HG03342 (cell line): ENCODE measurements at regions not wholly inside any gene's neighbourhood (a gene's known extent, or its start where the extent isn't known, plus 50 kb on each side); places are given as distances from the start of the nearest gene placed in this dataset.
"Not testable (repeated sequence)": the region's sequence is repeated elsewhere in the genome, so short reads cannot be mapped to it uniquely, and the experiment has no call there.

Source experiments
- ATAC-seq: cut with Tn5 transposase; IDR thresholded peaks from one replicate; pipeline ENCODE4 v1.9.1; 2021; ENCODE audit warnings: mild to moderate bottlenecking, moderate library complexity; ENCODE audit not compliant: unreplicated experiment

- no peak for ATAC-seq
Observed at GRCh38 chr2:90209806-90210205, 1518.3 kb downstream of the RPIA start.

- not testable (repeated sequence) for ATAC-seq
Observed at GRCh38 chr2:90215880-90216279, 1524.4 kb downstream of the RPIA start.

- ATAC-seq = not testable (repeated sequence)
Observed at GRCh38 chr2:90216801-90217200, 1525.3 kb downstream of the RPIA start.

GRCh38 chr2:90218534-90218933 is 1527.1 kb downstream of the RPIA start:
- ATAC-seq = not testable (repeated sequence)

GRCh38 chr2:90220623-90221299 is 1529.3 kb downstream of the RPIA start:
- not testable (repeated sequence) for ATAC-seq

- ATAC-seq = no peak
Observed at GRCh38 chr2:90221300-90221651, 1529.8 kb downstream of the RPIA start.

GRCh38 chr2:90224767-90225166 is 1533.3 kb downstream of the RPIA start:
- not testable (repeated sequence) for ATAC-seq

GRCh38 chr2:90226465-90227072 is 1535.1 kb downstream of the RPIA start:
- not testable (repeated sequence) for ATAC-seq

- not testable (repeated sequence) for ATAC-seq
Observed at GRCh38 chr2:90231199-90231598, 1539.7 kb downstream of the RPIA start.

GRCh38 chr2:90235452-90235851 is 1544.0 kb downstream of the RPIA start:
- ATAC-seq = not testable (repeated sequence)

GRCh38 chr2:90237923-90238361 is 1546.5 kb downstream of the RPIA start:
- not testable (repeated sequence) for ATAC-seq

GRCh38 chr2:90238505-90239230 is 1547.2 kb downstream of the RPIA start:
- not testable (repeated sequence) for ATAC-seq

GRCh38 chr2:90239769-90240168 is 1548.3 kb downstream of the RPIA start:
- ATAC-seq = not testable (repeated sequence)

GRCh38 chr2:90244902-90245765 is 1553.7 kb downstream of the RPIA start:
- ATAC-seq = not testable (repeated sequence)

GRCh38 chr2:90248400-90248799 is 1556.9 kb downstream of the RPIA start:
- ATAC-seq = not testable (repeated sequence)

- not testable (repeated sequence) for ATAC-seq
Observed at GRCh38 chr2:90250350-90250749, 1558.9 kb downstream of the RPIA start.

- not testable (repeated sequence) for ATAC-seq
Observed at GRCh38 chr2:90251576-90251975, 1560.1 kb downstream of the RPIA start.

GRCh38 chr2:90253306-90253705 is 1561.8 kb downstream of the RPIA start:
- not testable (repeated sequence) for ATAC-seq

GRCh38 chr2:90266888-90267287 is 1575.4 kb downstream of the RPIA start:
- not testable (repeated sequence) for ATAC-seq

GRCh38 chr2:90287751-90288150 is 1596.3 kb downstream of the RPIA start:
- ATAC-seq = not testable (repeated sequence)

GRCh38 chr2:90288396-90288795 is 1596.9 kb downstream of the RPIA start:
- ATAC-seq = not testable (repeated sequence)
